Rectal smooth muscle tissue (tissue), 1 donor: ENCODE measurements at regions not wholly inside any gene's neighbourhood (a gene's known extent, or its start where the extent isn't known, plus 50 kb on each side); places are given as distances from the start of the nearest gene placed in this dataset.

Source experiments
- H3K27ac ChIP-seq: one replicate; pipeline ENCODE4 v1.7.0; 2013; ENCODE audit warnings: low read depth, low read length, inconsistent platforms
- H3K27me3 ChIP-seq: one replicate; pipeline ENCODE4 v1.7.0; 2013; ENCODE audit warnings: low read length; ENCODE audit not compliant: control insufficient read depth, insufficient read depth
- H3K36me3 ChIP-seq: one replicate; pipeline ENCODE4 v1.7.0; 2013; ENCODE audit warnings: low read length; ENCODE audit not compliant: control insufficient read depth, insufficient read depth
- H3K4me1 ChIP-seq: one replicate; pipeline ENCODE4 v1.7.0; 2013; ENCODE audit warnings: low read length; ENCODE audit not compliant: control insufficient read depth, insufficient read depth
- H3K4me3 ChIP-seq: one replicate; pipeline ENCODE4 v1.7.0; 2013; ENCODE audit warnings: low read length
- H3K9ac ChIP-seq: one replicate; pipeline ENCODE4 v1.7.0; 2013; ENCODE audit warnings: low read length

- no peak overlapping the region for H3K4me3 ChIP-seq
- H3K27ac ChIP-seq: no peak overlapping the region
- H3K27me3 ChIP-seq: no peaks in the 10 kb centered on the region
- H3K9ac ChIP-seq: no peak overlapping the region
- no peaks in the 10 kb centered on the region for H3K36me3 ChIP-seq
- H3K4me1 ChIP-seq: peaks cover 8% of the 10 kb centered on the region
Observed at GRCh38 chr2:19720306-19720705, 181.5 kb downstream of the TTC32 start.

GRCh38 chr2:19719540-19719939 lies 182.2 kb downstream of the TTC32 start:
- Histone ChIP-seq H3K27ac (no peak overlapping the region), H3K9ac (no peak overlapping the region)

DNA sequence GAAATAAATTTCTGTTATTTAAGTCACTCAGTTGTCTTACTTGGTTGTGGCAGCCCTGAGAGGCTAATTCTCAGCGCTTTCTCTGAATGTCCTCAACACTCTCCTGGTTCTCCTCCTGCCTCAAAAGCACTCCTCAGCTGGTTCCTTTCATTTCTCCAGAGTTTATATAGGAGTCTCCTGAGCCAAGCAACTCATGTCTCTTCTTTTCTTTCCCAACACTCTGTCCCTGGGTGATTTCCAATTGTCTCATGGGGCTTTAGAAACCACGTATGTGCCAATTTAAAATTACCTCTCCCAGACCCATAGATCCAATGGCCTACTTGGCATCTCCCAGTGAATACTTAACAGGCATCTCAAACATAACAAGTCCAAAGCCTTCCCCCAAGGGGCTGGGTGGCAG lies 184.3 kb downstream of the TTC32 start:
- no peak overlapping the region for H3K4me3 ChIP-seq
- H3K27me3 ChIP-seq: no peaks in the 10 kb centered on the region
- no peaks in the 10 kb centered on the region for H3K36me3 ChIP-seq
- peaks cover 3% of the 10 kb centered on the region for H3K4me1 ChIP-seq
- H3K27ac ChIP-seq: no peak overlapping the region
- no peak overlapping the region for H3K9ac ChIP-seq

More at GRCh38 chr2:19719540-19719939, 182.2 kb downstream of the TTC32 start:
- Histone ChIP-seq H3K36me3 (no peaks in the 10 kb centered on the region), H3K4me1 (peaks cover 8% of the 10 kb centered on the region), H3K27me3 (no peaks in the 10 kb centered on the region), H3K4me3 (no peak overlapping the region)

DNA sequence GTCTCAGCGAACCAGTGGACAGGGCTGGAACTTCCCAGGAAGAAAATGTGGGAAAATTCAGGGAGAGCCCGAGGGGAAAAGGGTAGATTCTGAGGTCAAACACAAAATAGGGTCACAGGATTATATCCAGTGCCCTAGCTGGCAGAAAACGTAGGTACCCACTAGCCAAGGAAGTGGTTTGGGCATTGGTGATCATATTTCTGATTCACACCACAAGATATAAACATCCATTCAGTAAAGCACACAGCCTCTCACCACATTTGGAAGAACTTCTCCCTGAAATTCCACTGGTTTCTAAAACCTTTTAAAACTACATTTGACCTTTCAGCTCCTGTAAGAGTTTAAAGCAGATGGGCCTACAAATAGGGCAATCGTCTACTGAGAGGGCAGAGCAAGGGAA lies 186.9 kb downstream of the TTC32 start:
- Histone ChIP-seq H3K36me3 (no peaks in the 10 kb centered on the region), H3K4me1 (peaks cover 6% of the 10 kb centered on the region)

GRCh38 chr2:19712850-19713249 lies 188.9 kb downstream of the TTC32 start:
- Histone ChIP-seq H3K9ac (no peak overlapping the region), H3K4me3 (no peak overlapping the region), H3K36me3 (no peaks in the 10 kb centered on the region)

More for the DNA sequence above, 186.9 kb downstream of the TTC32 start:
- H3K9ac ChIP-seq: no peak overlapping the region
- H3K27ac ChIP-seq: no peak overlapping the region
- no peak overlapping the region for H3K4me3 ChIP-seq
- H3K27me3 ChIP-seq: no peaks in the 10 kb centered on the region

GRCh38 chr2:19711470-19712372 lies 190.1 kb downstream of the TTC32 start:
- H3K4me3 ChIP-seq: no peak overlapping the region
- peak overlapping the region; percentile 42 for H3K27ac ChIP-seq
- H3K27me3 ChIP-seq: no peaks in the 10 kb centered on the region
- H3K4me1 ChIP-seq: peaks cover 6% of the 10 kb centered on the region
- H3K36me3 ChIP-seq: no peaks in the 10 kb centered on the region
- no peak overlapping the region for H3K9ac ChIP-seq

More at GRCh38 chr2:19712850-19713249, 188.9 kb downstream of the TTC32 start:
- Histone ChIP-seq H3K27ac (no peak overlapping the region), H3K27me3 (no peaks in the 10 kb centered on the region), H3K4me1 (peaks cover 6% of the 10 kb centered on the region)

GRCh38 chr2:19710230-19710629 lies 191.6 kb downstream of the TTC32 start:
- H3K27me3 ChIP-seq: no peaks in the 10 kb centered on the region
- no peak overlapping the region for H3K9ac ChIP-seq
- no peaks in the 10 kb centered on the region for H3K36me3 ChIP-seq
- H3K4me3 ChIP-seq: no peak overlapping the region
- H3K4me1 ChIP-seq: peaks cover 6% of the 10 kb centered on the region
- H3K27ac ChIP-seq: no peak overlapping the region

DNA sequence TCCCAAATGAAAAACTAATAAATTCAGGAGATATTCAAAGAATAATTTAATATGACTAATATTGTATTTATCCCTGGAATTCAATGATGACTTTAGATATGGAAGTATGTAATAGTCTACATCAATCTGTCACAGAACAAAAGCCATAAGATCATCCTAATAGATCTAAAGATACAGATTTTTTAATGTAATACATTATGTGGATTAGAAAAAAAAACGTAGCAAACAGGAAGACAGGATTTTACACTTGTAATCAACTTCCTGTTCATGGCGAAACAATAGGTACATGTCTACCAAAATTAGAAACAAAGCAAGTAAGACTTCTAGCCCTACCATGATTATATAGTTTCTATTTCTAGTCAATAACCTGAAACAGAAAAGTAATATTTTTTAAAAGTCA lies 192.2 kb downstream of the TTC32 start:
- Histone ChIP-seq H3K4me3 (no peak overlapping the region), H3K36me3 (no peaks in the 10 kb centered on the region), H3K27me3 (no peaks in the 10 kb centered on the region), H3K9ac (no peak overlapping the region), H3K4me1 (peaks cover 6% of the 10 kb centered on the region), H3K27ac (no peak overlapping the region)

- H3K4me1 ChIP-seq: peaks cover 6% of the 10 kb centered on the region
- H3K36me3 ChIP-seq: no peaks in the 10 kb centered on the region
- no peaks in the 10 kb centered on the region for H3K27me3 ChIP-seq
- no peak overlapping the region for H3K4me3 ChIP-seq
- H3K27ac ChIP-seq: no peak overlapping the region
- H3K9ac ChIP-seq: no peak overlapping the region
Observed at GRCh38 chr2:19708776-19709175, 193.0 kb downstream of the TTC32 start.

GRCh38 chr2:19706332-19706731 lies 195.5 kb downstream of the TTC32 start:
- H3K9ac ChIP-seq: no peak overlapping the region
- no peaks in the 10 kb centered on the region for H3K27me3 ChIP-seq
- H3K4me3 ChIP-seq: no peak overlapping the region
- H3K36me3 ChIP-seq: no peaks in the 10 kb centered on the region
- no peak overlapping the region for H3K27ac ChIP-seq
- H3K4me1 ChIP-seq: peaks cover 1% of the 10 kb centered on the region

DNA sequence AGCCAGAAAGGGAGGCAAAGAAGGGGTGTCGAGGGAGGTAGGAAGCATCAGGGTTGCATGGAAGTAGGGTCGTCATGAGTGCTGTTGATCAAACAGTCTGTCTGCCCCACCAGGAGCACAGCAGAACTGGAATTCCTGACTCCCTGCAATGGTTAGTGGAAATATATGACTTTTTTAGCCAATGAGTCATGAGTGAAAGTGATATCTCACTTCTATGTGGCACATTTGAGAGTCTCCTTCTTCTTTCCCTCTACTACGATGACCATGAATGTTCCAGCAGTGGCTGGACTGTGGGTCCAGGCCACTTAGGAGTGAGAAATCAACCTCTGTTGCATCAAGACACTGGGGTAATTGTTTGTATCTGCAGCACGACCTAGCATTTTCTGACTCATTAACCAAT lies 199.5 kb downstream of the TTC32 start:
- Histone ChIP-seq H3K4me1 (no peaks in the 10 kb centered on the region), H3K4me3 (no peak overlapping the region), H3K9ac (no peak overlapping the region), H3K27me3 (no peaks in the 10 kb centered on the region), H3K36me3 (no peaks in the 10 kb centered on the region), H3K27ac (no peak overlapping the region)

GRCh38 chr2:19700861-19701585 lies 200.8 kb downstream of the TTC32 start:
- H3K4me3 ChIP-seq: no peak overlapping the region
- H3K9ac ChIP-seq: no peak overlapping the region
- no peaks in the 10 kb centered on the region for H3K4me1 ChIP-seq
- no peaks in the 10 kb centered on the region for H3K27me3 ChIP-seq
- no peak overlapping the region for H3K27ac ChIP-seq
- H3K36me3 ChIP-seq: no peaks in the 10 kb centered on the region
